ENCODE measurements at regions not wholly inside any gene's neighbourhood (a gene's known extent, or its start where the extent isn't known, plus 50 kb on each side); places are given as distances from the start of the nearest gene placed in this dataset.

- Histone ChIP-seq H3K4me2 (ENCODE audit: insufficient read depth in 1 of 2, low read depth in 2 of 2, low read length in 2 of 2) (no peak overlapping the region), H4K5ac (ENCODE audit: insufficient read length, low read depth, low read length) (no peak overlapping the region), H4K20me1 (replicated peaks in 1 of 2; ENCODE audit: control insufficient read depth in 1 of 2, insufficient read depth in 2 of 2, low read length in 2 of 2) (no peaks in the 10 kb centered on the region), H3K23me2 (ENCODE audit: low read depth, low read length) (no peaks in the 10 kb centered on the region), H3K9ac (replicated peaks in 1 of 4; ENCODE audit: extremely low read depth in 1 of 4, low read depth in 3 of 4, low read length in 3 of 4) (no peak overlapping the region), H2AK5ac (ENCODE audit: low read depth, low read length) (no peak overlapping the region), H2BK5ac (ENCODE audit: low read depth, low read length) (no peak overlapping the region), H2BK120ac (replicated peaks; ENCODE audit: low read depth, low read length) (no peak overlapping the region), H3K9me3 (ENCODE audit: insufficient read depth in 2 of 2, low read depth in 1 of 2, low read length in 1 of 2) (no peaks in the 10 kb centered on the region), H4K91ac (replicated peaks; ENCODE audit: insufficient read length, low read length) (no peak overlapping the region), H2AFZ (ENCODE audit: low read length) (no peak overlapping the region), H3K79me2 (ENCODE audit: control insufficient read depth in 1 of 2, insufficient read depth in 2 of 2, low read length in 2 of 2) (no peaks in the 10 kb centered on the region), H3K14ac (ENCODE audit: insufficient read length) (no peak overlapping the region), H2BK20ac (ENCODE audit: low read length) (no peak overlapping the region), H2BK15ac (ENCODE audit: low read length) (no peak overlapping the region), H3K18ac (ENCODE audit: extremely low read depth, low read length) (no peak overlapping the region), H3K4me3 (ENCODE audit: extremely low read depth in 1 of 4, insufficient read depth in 2 of 4, low read depth in 3 of 4, low read length in 4 of 4) (no peak overlapping the region), H3K79me1 (ENCODE audit: low read depth, low read length) (no peaks in the 10 kb centered on the region), H4K8ac (ENCODE audit: extremely low read depth, insufficient read depth, low read length) (no peak overlapping the region), H3K27me3 (replicated peaks in 1 of 4; ENCODE audit: control insufficient read depth in 3 of 4, extremely low read depth in 1 of 4, insufficient read depth in 3 of 4, low read length in 3 of 4) (no peaks in the 10 kb centered on the region), H3K4ac (replicated peaks; ENCODE audit: insufficient read length, low read depth, low read length) (no peak overlapping the region), H2BK12ac (ENCODE audit: low read depth, low read length) (no peak overlapping the region), H3K23ac (ENCODE audit: insufficient read length) (no peak overlapping the region), H3K4me1 (replicated peaks in 1 of 4; ENCODE audit: control insufficient read depth in 3 of 4, insufficient read depth in 4 of 4, low read length in 3 of 4) (no peaks in the 10 kb centered on the region), H3K36me3 (ENCODE audit: control insufficient read depth in 2 of 4, insufficient read depth in 4 of 4, low read length in 3 of 4) (no peaks in the 10 kb centered on the region), H3K56ac (replicated peaks; ENCODE audit: insufficient read length, low read depth, low read length) (no peak overlapping the region), H3K27ac (ENCODE audit: low read depth, low read length) (no peak overlapping the region)
- FAIRE-seq (no peak), DNase-seq (ENCODE audit: low read depth in 1 of 2, low spot score in 2 of 2) (no peak)
- 94% methylated on average over 1 of the region's 1 CpG; no CpG with 5 or more reads in 1 of the 2 experiments for WGBS, 2 experiments (ENCODE audit: extremely low coverage in 1 of 2, insufficient coverage in 1 of 2, insufficient read length in 1 of 2, insufficient replicate concordance in 2 of 2, low coverage in 1 of 2, low lambda C conversion rate in 2 of 2, missing lambda C conversion rate in 1 of 2)
- ChIA-PET CTCF (ENCODE audit: partially characterized antibody) (interaction anchor here (0.6 to 1.6 kb wide), 6 partner anchors 10 to 327 kb away, joined by 3 to 4 read pairs (median 3); no protein-coding TSS in a partner anchor), POLR2A (ENCODE audit: partially characterized antibody) (no interaction called here)
- TF ChIP-seq RXRA (IDR thresholded peaks at IDR 0.05; ENCODE audit: insufficient read depth, low read depth, low read length) (no peak), YY1 (IDR thresholded peaks at IDR 0.05; ENCODE audit: low read depth, low read length) (no peak), TBP (IDR thresholded peaks at IDR 0.05; ENCODE audit: low read depth, low read length) (no peak), CTCF (IDR thresholded peaks at IDR 0.05; ENCODE audit: control extremely low read depth in 1 of 3, insufficient read depth in 1 of 3, low read depth in 1 of 3, low read length in 3 of 3) (no peak), RNF2 (IDR thresholded peaks at IDR 0.05; ENCODE audit: borderline replicate concordance, low read depth, low read length, missing control alignments, poor library complexity, severe bottlenecking) (no peak), POLR2AphosphoS5 (IDR thresholded peaks at IDR 0.05; ENCODE audit: low read depth, low read length) (no peak), MAX (IDR thresholded peaks at IDR 0.05) (no peak), HDAC6 (IDR thresholded peaks at IDR 0.05; ENCODE audit: low read depth, low read length) (no peak), RBBP5 (IDR thresholded peaks at IDR 0.05; ENCODE audit: borderline replicate concordance, low read depth, low read length) (no peak), KDM5A (IDR thresholded peaks at IDR 0.05; ENCODE audit: low read length) (no peak), ZNF274 (IDR thresholded peaks at IDR 0.05; ENCODE audit: borderline replicate concordance, extremely low read depth, low read length) (no peak), BCL11A (IDR thresholded peaks at IDR 0.05; ENCODE audit: low read depth in 2 of 2, low read length in 2 of 2) (no peak)
Measured at GRCh38 chr7:85480666-85481065, 293.8 kb upstream of the SEMA3D start.

All from H1 (cell line).